HCT116 (cell line): ENCODE measurements at regions not wholly inside any gene's neighbourhood (a gene's known extent, or its start where the extent isn't known, plus 50 kb on each side); places are given as distances from the start of the nearest gene placed in this dataset.

Experiments used
- EZH2 ChIP-seq: fragments of 200-600 bp; sonication (generic); IDR thresholded peaks from 2 replicates; pipeline ENCODE4 v1.6.1; 2017; ENCODE audit warnings: antibody characterized with exemption, mixed run types
- FOSL1 ChIP-seq: IDR thresholded peaks from 2 replicates; pipeline ENCODE4 v1.6.1; 2012; ENCODE audit warnings: low read depth
- POLR2A ChIP-seq: IDR thresholded peaks from 2 replicates; pipeline ENCODE4 v1.7.0; 2011; ENCODE audit warnings: borderline replicate concordance; ENCODE audit not compliant: insufficient read depth, insufficient read length; ENCODE audit errors: extremely low read depth
- RAD21 ChIP-seq: IDR thresholded peaks from 2 replicates; pipeline ENCODE4 v1.6.1; 2012; ENCODE audit warnings: low read depth, mild to moderate bottlenecking
- ZNF274 ChIP-seq: fragments of 200-500 bp; sonication (Bioruptor generic); IDR thresholded peaks from 2 replicates; pipeline ENCODE4 v1.6.1; 2014; ENCODE audit warnings: mild to moderate bottlenecking, low read depth, low read length, inconsistent platforms
- TF ChIP-seq, protein P1 (sequence below), 3 experiments: fragments of 200-600 bp in 1 of 3; sonication (generic) in 1 of 3; IDR thresholded peaks in 2 of 3; conservative IDR thresholded peaks in 1 of 3; 2 replicates each; pipeline ENCODE4 v1.5.1; 2012 to 2017; ENCODE audit warnings: low read depth in 2 of 3, low read length in 2 of 3, antibody characterized with exemption in 1 of 3, borderline replicate concordance in 1 of 3, control low read depth in 1 of 3, mild to moderate bottlenecking in 1 of 3, mixed read lengths in 1 of 3, mixed run types in 1 of 3, moderate library complexity in 1 of 3; ENCODE audit not compliant: insufficient read depth in 1 of 3
- TF ChIP-seq, protein P2 (sequence below): IDR thresholded peaks from 2 replicates; pipeline ENCODE4 v1.6.1; 2012; ENCODE audit warnings: low read depth
- TF ChIP-seq, protein P3 (sequence below): IDR thresholded peaks from 2 replicates; pipeline ENCODE4 v1.6.1; 2011; ENCODE audit warnings: mild to moderate bottlenecking, low read length, moderate library complexity; ENCODE audit not compliant: insufficient replicate concordance; ENCODE audit errors: extremely low read depth
- TF ChIP-seq, protein P4 (sequence below): IDR thresholded peaks from 2 replicates; pipeline ENCODE4 v1.6.1; 2012

DNA sequence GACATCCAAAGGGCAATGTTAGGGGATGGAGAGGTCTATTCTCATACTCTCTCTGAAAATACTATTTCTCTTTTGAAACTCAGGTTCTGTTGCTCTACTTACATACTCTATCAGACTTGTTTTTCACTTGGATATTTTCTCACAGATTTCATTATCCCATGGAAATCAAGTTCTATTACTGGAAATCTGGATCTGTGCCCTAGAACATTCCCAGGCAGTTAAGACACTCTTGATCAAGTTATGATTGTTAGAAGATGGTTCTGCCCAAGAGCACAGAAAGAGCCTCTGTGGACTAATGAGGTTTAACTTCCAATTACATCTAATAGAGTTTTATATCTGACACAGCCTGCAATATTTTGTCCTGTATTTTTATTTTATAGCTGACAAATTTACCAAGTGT lies 591.0 kb upstream of the ATP2B1 start:
- TF ChIP-seq, protein P1, sequence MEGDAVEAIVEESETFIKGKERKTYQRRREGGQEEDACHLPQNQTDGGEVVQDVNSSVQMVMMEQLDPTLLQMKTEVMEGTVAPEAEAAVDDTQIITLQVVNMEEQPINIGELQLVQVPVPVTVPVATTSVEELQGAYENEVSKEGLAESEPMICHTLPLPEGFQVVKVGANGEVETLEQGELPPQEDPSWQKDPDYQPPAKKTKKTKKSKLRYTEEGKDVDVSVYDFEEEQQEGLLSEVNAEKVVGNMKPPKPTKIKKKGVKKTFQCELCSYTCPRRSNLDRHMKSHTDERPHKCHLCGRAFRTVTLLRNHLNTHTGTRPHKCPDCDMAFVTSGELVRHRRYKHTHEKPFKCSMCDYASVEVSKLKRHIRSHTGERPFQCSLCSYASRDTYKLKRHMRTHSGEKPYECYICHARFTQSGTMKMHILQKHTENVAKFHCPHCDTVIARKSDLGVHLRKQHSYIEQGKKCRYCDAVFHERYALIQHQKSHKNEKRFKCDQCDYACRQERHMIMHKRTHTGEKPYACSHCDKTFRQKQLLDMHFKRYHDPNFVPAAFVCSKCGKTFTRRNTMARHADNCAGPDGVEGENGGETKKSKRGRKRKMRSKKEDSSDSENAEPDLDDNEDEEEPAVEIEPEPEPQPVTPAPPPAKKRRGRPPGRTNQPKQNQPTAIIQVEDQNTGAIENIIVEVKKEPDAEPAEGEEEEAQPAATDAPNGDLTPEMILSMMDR (IDR thresholded peaks at IDR 0.05 in 2 of 3, conservative IDR thresholded peaks at IDR 0.05 in 1 of 3; ENCODE audit: borderline replicate concordance in 1 of 3, insufficient read depth in 1 of 3, low read depth in 2 of 3, low read length in 2 of 3) = no peak
- TF ChIP-seq RAD21 (no peak), FOSL1 (no peak), POLR2A (no peak), EZH2 (no peak), ZNF274 (no peak)
- TF ChIP-seq, protein P2, sequence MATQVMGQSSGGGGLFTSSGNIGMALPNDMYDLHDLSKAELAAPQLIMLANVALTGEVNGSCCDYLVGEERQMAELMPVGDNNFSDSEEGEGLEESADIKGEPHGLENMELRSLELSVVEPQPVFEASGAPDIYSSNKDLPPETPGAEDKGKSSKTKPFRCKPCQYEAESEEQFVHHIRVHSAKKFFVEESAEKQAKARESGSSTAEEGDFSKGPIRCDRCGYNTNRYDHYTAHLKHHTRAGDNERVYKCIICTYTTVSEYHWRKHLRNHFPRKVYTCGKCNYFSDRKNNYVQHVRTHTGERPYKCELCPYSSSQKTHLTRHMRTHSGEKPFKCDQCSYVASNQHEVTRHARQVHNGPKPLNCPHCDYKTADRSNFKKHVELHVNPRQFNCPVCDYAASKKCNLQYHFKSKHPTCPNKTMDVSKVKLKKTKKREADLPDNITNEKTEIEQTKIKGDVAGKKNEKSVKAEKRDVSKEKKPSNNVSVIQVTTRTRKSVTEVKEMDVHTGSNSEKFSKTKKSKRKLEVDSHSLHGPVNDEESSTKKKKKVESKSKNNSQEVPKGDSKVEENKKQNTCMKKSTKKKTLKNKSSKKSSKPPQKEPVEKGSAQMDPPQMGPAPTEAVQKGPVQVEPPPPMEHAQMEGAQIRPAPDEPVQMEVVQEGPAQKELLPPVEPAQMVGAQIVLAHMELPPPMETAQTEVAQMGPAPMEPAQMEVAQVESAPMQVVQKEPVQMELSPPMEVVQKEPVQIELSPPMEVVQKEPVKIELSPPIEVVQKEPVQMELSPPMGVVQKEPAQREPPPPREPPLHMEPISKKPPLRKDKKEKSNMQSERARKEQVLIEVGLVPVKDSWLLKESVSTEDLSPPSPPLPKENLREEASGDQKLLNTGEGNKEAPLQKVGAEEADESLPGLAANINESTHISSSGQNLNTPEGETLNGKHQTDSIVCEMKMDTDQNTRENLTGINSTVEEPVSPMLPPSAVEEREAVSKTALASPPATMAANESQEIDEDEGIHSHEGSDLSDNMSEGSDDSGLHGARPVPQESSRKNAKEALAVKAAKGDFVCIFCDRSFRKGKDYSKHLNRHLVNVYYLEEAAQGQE = no peak
- TF ChIP-seq, protein P3, sequence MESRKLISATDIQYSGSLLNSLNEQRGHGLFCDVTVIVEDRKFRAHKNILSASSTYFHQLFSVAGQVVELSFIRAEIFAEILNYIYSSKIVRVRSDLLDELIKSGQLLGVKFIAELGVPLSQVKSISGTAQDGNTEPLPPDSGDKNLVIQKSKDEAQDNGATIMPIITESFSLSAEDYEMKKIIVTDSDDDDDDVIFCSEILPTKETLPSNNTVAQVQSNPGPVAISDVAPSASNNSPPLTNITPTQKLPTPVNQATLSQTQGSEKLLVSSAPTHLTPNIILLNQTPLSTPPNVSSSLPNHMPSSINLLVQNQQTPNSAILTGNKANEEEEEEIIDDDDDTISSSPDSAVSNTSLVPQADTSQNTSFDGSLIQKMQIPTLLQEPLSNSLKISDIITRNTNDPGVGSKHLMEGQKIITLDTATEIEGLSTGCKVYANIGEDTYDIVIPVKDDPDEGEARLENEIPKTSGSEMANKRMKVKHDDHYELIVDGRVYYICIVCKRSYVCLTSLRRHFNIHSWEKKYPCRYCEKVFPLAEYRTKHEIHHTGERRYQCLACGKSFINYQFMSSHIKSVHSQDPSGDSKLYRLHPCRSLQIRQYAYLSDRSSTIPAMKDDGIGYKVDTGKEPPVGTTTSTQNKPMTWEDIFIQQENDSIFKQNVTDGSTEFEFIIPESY = no peak
- TF ChIP-seq, protein P4, sequence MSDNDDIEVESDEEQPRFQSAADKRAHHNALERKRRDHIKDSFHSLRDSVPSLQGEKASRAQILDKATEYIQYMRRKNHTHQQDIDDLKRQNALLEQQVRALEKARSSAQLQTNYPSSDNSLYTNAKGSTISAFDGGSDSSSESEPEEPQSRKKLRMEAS = no peak
